NCI-H2196 (cell line): ENCODE measurements at regions not wholly inside any gene's neighbourhood (a gene's known extent, or its start where the extent isn't known, plus 50 kb on each side); places are given as distances from the start of the nearest gene placed in this dataset.

Experiments used
- DNase-seq: peaks from one replicate; lab custom pipeline; 2025; ENCODE audit not compliant: unreplicated experiment; lab: John Stamatoyannopoulos, UW

DNA sequence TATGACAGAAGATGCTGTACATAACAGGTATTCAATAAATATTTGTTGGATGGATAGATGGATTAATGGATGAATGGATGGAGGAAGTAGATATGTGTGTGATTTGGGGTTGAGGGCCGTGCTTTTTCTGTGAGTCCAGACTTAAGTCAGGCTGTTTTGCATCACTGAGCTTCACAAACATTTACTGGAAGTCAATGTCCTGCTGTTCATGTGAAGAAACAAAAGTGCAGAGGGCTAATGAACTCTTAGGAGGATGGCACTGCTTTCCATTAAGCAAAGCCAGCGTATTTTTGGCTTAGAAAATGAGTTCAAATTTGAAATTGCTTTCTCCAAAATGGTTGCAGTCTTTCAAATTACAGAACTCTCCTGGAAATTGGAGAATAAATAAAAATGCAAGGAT is 260.6 kb upstream of the SASH1 start:
- no peak for DNase-seq

- DNase-seq: no peak
Observed at GRCh38 chr6:148082696-148083095, 259.9 kb upstream of the SASH1 start.

GRCh38 chr6:148085631-148086331 is 256.9 kb upstream of the SASH1 start:
- no peak for DNase-seq

DNA sequence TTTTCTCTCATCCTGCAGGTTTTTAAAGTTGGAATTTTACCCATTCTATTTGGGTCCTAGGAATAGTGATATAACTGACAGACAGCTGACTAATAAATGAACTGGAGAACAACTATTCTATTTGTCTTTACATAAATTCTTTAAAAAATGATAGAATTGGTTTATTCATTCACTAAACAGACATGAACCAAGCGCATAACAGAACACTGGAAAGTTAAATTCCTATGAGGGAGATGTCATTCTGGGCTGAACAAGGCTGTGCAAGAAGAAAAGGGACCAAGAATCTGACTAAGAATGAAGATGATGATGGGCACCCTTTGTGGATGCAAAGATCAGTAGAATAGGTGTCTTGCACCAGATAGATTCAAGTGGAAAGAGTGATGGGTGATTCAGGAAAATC is 256.3 kb upstream of the SASH1 start:
- DNase-seq: no peak

GRCh38 chr6:148086843-148087242 is 255.8 kb upstream of the SASH1 start:
- no peak for DNase-seq

- DNase-seq: no peak
Observed at GRCh38 chr6:148087659-148088058, 255.0 kb upstream of the SASH1 start.

DNA sequence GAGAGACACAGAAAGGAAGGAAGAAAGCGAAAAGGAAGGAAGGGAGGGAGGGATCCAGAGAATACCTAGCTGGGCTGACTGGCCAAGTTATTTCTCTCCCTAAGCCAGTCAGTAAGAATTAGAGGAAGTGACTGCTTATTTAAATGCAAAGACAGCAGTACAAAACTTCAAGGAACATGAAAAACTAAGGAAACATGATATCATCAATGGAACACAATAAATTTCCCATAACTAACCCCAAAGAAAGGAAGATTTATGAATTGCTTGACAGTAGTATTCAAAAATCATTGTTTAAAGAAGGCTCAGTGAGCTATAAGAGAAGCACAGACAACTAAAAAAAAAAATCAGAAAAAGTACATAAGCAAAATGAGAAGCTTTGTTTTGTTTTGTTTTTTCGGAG is 252.3 kb upstream of the SASH1 start:
- no peak for DNase-seq

- no peak for DNase-seq
Observed at GRCh38 chr6:148091394-148091793, 251.2 kb upstream of the SASH1 start.

DNA sequence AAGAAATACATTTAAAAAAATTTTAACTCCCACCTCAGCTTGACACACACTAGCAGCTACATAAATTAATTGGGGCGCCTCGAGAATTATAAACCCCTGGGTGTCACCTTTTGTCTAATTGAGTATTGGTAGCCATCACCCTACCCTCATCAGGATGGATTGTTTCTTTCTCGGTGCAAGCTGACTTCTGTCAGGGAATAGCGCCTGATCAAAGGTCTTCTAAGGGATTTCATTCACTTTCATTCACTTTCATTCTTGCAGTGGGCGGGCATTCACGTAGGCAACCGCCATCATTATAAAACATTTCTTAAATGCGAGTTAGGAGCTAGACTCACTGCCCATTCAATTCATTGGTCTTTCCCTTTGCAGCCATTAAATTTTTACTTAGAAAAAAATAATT is 239.2 kb upstream of the SASH1 start:
- no peak for DNase-seq

DNA sequence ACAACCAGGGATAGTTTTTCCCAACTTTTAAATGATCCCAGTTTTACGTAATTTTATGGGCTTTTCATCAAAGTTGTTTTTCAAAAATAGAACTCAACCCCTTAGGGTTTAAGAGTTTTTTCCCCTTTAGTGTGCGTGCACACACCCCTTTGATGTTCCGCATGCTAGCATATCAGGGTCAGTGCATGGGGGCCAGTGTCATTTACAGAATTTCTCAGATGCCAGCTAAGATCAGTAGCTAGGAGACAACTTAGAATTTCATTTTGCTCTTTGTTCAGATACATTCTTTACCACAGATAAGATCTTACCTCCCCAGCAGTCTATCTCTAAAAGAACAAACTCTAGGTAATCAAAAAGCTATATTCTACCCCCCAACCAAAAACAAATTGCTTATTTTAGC is 238.5 kb upstream of the SASH1 start:
- no peak for DNase-seq

DNA sequence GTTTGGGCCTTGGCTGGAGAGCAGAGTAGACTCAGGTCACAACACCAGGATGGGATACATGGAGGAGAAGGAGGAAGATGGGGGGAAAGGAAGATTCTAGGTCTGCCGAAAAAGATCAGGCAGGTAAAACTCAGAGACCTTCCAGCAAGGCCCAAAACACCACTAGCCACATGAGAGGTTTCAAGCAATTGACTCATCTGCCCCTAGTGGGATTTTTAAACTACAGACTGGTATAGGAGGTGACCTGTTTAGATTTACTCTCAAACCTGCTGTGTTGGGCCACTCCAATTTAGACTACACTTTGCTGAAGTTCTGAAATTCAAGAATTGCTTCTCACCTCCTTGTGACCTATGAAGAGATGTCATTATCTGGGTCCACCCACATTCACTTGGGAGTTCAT is 236.9 kb upstream of the SASH1 start:
- no peak for DNase-seq

DNA sequence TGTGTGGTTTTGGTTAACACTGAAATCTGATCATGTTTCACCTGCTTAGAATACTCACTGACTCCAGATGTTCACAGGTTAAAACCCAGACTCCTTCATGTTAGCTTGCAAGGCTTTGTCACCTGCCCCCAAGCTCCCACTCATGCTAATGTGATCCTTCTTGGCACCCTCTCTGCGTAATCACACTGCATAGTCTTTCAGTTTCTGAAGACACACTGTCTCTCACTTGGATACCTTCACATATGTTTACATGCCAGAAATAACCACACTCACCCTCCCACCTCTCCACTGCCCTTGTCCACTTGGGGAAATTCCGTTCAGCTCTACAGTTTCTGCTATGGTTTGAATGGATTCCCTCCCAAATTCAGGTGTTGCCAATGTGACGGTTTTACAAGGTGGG is 234.7 kb upstream of the SASH1 start:
- no peak for DNase-seq

- DNase-seq: peak; percentile 23
Observed at GRCh38 chr6:148109732-148110131, 232.9 kb upstream of the SASH1 start.

GRCh38 chr6:148110925-148111324 is 231.7 kb upstream of the SASH1 start:
- no peak for DNase-seq

- no peak for DNase-seq
Observed at GRCh38 chr6:148112851-148113319, 229.8 kb upstream of the SASH1 start.

- DNase-seq: no peak
Observed at GRCh38 chr6:148116001-148116400, 226.6 kb upstream of the SASH1 start.

GRCh38 chr6:148118244-148118643 is 224.4 kb upstream of the SASH1 start:
- no peak for DNase-seq

DNA sequence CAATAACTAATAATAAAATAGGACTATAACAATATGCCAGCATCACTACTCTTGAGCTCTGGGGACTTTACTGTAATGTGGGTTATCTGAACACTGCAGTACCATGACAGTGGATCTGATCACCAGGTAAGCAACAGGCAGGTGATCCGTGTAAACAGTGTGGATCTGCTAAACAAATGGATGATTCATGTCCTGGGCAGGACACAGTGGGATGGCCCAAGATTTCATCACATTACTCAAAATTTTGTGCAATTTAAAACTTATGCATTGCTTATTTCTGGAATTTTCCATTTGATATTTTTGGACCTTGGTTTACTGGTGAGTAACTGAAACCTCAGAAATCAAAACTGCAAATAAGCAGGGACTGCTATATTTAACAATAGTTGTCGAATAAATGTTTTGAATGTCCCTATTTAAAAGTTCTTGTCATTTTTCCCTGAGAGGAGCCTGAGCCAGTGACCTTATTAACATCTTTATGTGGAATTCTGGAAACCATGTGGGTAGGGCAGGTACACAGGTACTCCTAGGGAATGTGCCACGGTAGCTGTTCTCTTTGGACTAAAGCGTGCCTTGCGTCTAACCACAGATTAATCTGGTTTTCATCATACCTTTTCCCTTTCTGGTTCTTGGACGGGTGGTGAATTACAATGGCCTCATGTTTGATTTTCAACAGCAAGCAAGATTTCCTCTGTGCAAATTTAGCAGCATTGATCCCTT is 214.5 kb upstream of the SASH1 start:
- no peak for DNase-seq

GRCh38 chr6:148134592-148134991 is 208.0 kb upstream of the SASH1 start:
- no peak for DNase-seq

- no peak for DNase-seq
Observed at GRCh38 chr6:148136586-148136985, 206.1 kb upstream of the SASH1 start.

- DNase-seq: no peak
Observed at GRCh38 chr6:148137652-148138051, 205.0 kb upstream of the SASH1 start.

DNA sequence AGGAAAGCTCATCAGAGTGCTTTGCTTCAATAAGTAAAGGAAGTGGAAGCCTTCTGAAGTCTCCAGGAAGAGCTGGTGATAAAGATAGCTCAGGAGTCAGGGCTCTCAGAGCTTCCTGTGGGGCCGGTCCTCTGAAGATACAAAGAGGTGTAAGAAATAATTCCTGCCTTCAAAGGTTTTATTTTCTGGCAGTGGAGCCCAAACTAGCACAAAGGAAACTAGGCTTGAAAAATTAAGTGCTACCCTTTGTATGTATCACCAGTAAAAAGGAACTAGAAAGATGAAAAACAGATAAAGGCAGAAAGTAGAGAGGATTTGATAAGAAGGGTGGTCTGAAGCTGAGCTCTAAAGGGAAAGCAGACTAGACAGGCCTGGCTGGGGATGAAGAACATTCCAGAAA is 204.1 kb upstream of the SASH1 start:
- no peak for DNase-seq
